Hepatocyte (in vitro differentiated cells): ENCODE measurements at regions not wholly inside any gene's neighbourhood (a gene's known extent, or its start where the extent isn't known, plus 50 kb on each side); places are given as distances from the start of the nearest gene placed in this dataset.

Experiments
- DNase-seq: peaks from one replicate; pipeline ENCODE4 v3.0.0-alpha.2; 2016; ENCODE audit warnings: low spot score
- H2AFZ ChIP-seq: fragments of 200-600 bp; sonication (generic); 2 replicates; pipeline ENCODE4 v1.6.0; 2016; ENCODE audit warnings: antibody characterized with exemption, mild to moderate bottlenecking
- H3K27ac ChIP-seq: fragments of 200-600 bp; sonication (generic); 2 replicates; pipeline ENCODE4 v1.5.1; 2016; ENCODE audit warnings: mild to moderate bottlenecking
- H3K27me3 ChIP-seq: fragments of 200-600 bp; sonication (generic); 2 replicates; pipeline ENCODE4 v1.6.1; 2016
- H3K36me3 ChIP-seq: fragments of 200-600 bp; sonication (generic); replicated peaks from 2 replicates; pipeline ENCODE4 v1.5.1; 2016; ENCODE audit warnings: low read depth; ENCODE audit not compliant: insufficient read depth
- H3K4me1 ChIP-seq: fragments of 200-600 bp; sonication (generic); 2 replicates; pipeline ENCODE4 v1.5.1; 2016; ENCODE audit warnings: mild to moderate bottlenecking, moderate library complexity; ENCODE audit not compliant: insufficient read depth
- H3K4me2 ChIP-seq: fragments of 200-600 bp; sonication (generic); 2 replicates; pipeline ENCODE4 v1.6.0; 2016
- H3K4me3 ChIP-seq: fragments of 200-600 bp; sonication (generic); 2 replicates; pipeline ENCODE4 v1.5.1; 2016; ENCODE audit warnings: mild to moderate bottlenecking
- H3K79me2 ChIP-seq: fragments of 200-600 bp; sonication (generic); 2 replicates; pipeline ENCODE4 v1.6.0; 2017; ENCODE audit warnings: mild to moderate bottlenecking
- H3K9me2 ChIP-seq: fragments of 200-600 bp; sonication (generic); replicated peaks from 2 replicates; pipeline ENCODE4 v1.6.0; 2017; ENCODE audit warnings: mild to moderate bottlenecking; ENCODE audit not compliant: insufficient read depth
- H3K9me3 ChIP-seq: fragments of 200-600 bp; sonication (generic); 2 replicates; pipeline ENCODE4 v1.5.1; 2016; ENCODE audit warnings: low read depth, mild to moderate bottlenecking
- H4K20me1 ChIP-seq: fragments of 200-600 bp; sonication (generic); 2 replicates; pipeline ENCODE4 v1.6.0; 2016; ENCODE audit warnings: mild to moderate bottlenecking; ENCODE audit not compliant: insufficient read depth, poor library complexity, severe bottlenecking
- CTCF ChIP-seq: fragments of 200-600 bp; sonication (generic); IDR thresholded peaks from 2 replicates; pipeline ENCODE4 v1.5.1; 2016; ENCODE audit warnings: antibody characterized with exemption, mild to moderate bottlenecking; ENCODE audit not compliant: poor library complexity
- EZH2 ChIP-seq: fragments of 200-600 bp; sonication (generic); IDR thresholded peaks from 2 replicates; pipeline ENCODE4 v1.6.1; 2016; ENCODE audit warnings: antibody characterized with exemption, mild to moderate bottlenecking, borderline replicate concordance
- EZH2phosphoT487 ChIP-seq: fragments of 200-600 bp; sonication (generic); IDR thresholded peaks from one replicate; pipeline ENCODE4 v1.6.1; 2018; ENCODE audit warnings: antibody characterized with exemption, mild to moderate bottlenecking, low read depth, moderate library complexity; ENCODE audit not compliant: unreplicated experiment, severe bottlenecking
- WGBS: methylation state at CpG from one replicate; pipeline ENCODE4 v1.1.6; 2016; ENCODE audit warnings: low lambda C conversion rate; ENCODE audit errors: missing lambda C conversion rate; 5-methylcytosine and 5-hydroxymethylcytosine counted together

- no peak overlapping the region for H2AFZ ChIP-seq
- no peak overlapping the region for H3K4me2 ChIP-seq
- no peaks in the 10 kb centered on the region for H3K36me3 ChIP-seq
- no peaks in the 10 kb centered on the region for H3K9me3 ChIP-seq
- no peaks in the 10 kb centered on the region for H3K79me2 ChIP-seq
- no peaks in the 10 kb centered on the region for H3K4me1 ChIP-seq
- TF ChIP-seq EZH2phosphoT487 (no peak), CTCF (no peak), EZH2 (no peak)
- no peaks in the 10 kb centered on the region for H4K20me1 ChIP-seq
- H3K9me2 ChIP-seq, result no peaks in the 10 kb centered on the region
- WGBS, result 94% methylated on average over 4 of the region's 4 CpGs
- no peak for DNase-seq
- H3K4me3 ChIP-seq, result no peak overlapping the region
- no peaks in the 10 kb centered on the region for H3K27me3 ChIP-seq
- H3K27ac ChIP-seq, result no peak overlapping the region
These were observed 59.5 kb upstream of the TLE4 start for GRCh38 chr9:79512251-79512650.
